Small intestine (tissue), 7 donors: ENCODE measurements at regions not wholly inside any gene's neighbourhood (a gene's known extent, or its start where the extent isn't known, plus 50 kb on each side); places are given as distances from the start of the nearest gene placed in this dataset.

Experiments used
- DNase-seq, 2 donors: peaks; one replicate each; pipeline versions ENCODE4 v3.0.0 to v3.0.0-alpha.2; 2013
- FAIRE-seq: peaks from 2 replicates; lab custom pipeline; 2012; peaks lifted over from hg19 to GRCh38; lab: Jason Lieb, UNC
- H3K27ac ChIP-seq, 3 donors: one replicate each; pipeline ENCODE4 v1.5.1; 2013; ENCODE audit warnings: low read length in 2 of 3, mild to moderate bottlenecking in 2 of 3, control low read depth in 1 of 3, inconsistent platforms in 1 of 3, low read depth in 1 of 3, moderate library complexity in 1 of 3
- H3K27me3 ChIP-seq, 3 donors: one replicate each; pipeline ENCODE4 v1.6.1; 2013; ENCODE audit warnings: low read length in 3 of 3, inconsistent platforms in 1 of 3; ENCODE audit not compliant: control insufficient read depth in 3 of 3, insufficient read depth in 3 of 3
- H3K36me3 ChIP-seq, 3 donors: one replicate each; pipeline ENCODE4 v1.6.1; 2013; ENCODE audit warnings: low read length in 3 of 3, inconsistent platforms in 1 of 3, low read depth in 1 of 3, mild to moderate bottlenecking in 1 of 3, moderate library complexity in 1 of 3; ENCODE audit not compliant: control insufficient read depth in 3 of 3, insufficient read depth in 2 of 3
- H3K4me1 ChIP-seq, 3 donors: one replicate each; pipeline ENCODE4 v1.6.1; 2013; ENCODE audit warnings: low read length in 2 of 3, inconsistent platforms in 1 of 3, low read depth in 1 of 3, mild to moderate bottlenecking in 1 of 3, moderate library complexity in 1 of 3; ENCODE audit not compliant: control insufficient read depth in 3 of 3, insufficient read depth in 2 of 3
- H3K4me3 ChIP-seq, 3 donors: one replicate each; pipeline ENCODE4 v1.5.1; 2013; ENCODE audit warnings: low read length in 3 of 3, control low read depth in 1 of 3, inconsistent platforms in 1 of 3, low read depth in 1 of 3, mild to moderate bottlenecking in 1 of 3, moderate library complexity in 1 of 3
- H3K9me3 ChIP-seq, 2 donors: one replicate each; pipeline ENCODE4 v1.6.1; 2013; ENCODE audit warnings: low read depth in 1 of 2, low read length in 1 of 2; ENCODE audit not compliant: control insufficient read depth in 2 of 2, insufficient read depth in 1 of 2
- WGBS, 3 donors: extraction: QIAGEN DNeasy Blood & Tissue Kit; methylation state at CpG; one replicate each; pipeline ENCODE4 v1.1.7; 2013; 5-methylcytosine and 5-hydroxymethylcytosine counted together
- donor health status: healthy with polysubstance abuse.
- donor health status: control.
- donor health status: control.
- donor health status: Bipolar disorder and iron deficiency.
- donor health status: healthy.

GRCh38 chr6:105921781-105922180 lies 164.4 kb upstream of the PRDM1 start:
- Histone ChIP-seq H3K9me3 (no peaks in the 10 kb centered on the region), H3K27me3 (no peaks in the 10 kb centered on the region), H3K27ac (no peak overlapping the region), H3K4me1 (no peaks in the 10 kb centered on the region), H3K36me3 (no peaks in the 10 kb centered on the region), H3K4me3 (no peak overlapping the region)
- FAIRE-seq: no peak
- 53 to 75% (median 68%) methylated on average over 3 of the region's 3 CpGs for WGBS, 3 donors
- no peak for DNase-seq

- FAIRE-seq (no peak), DNase-seq (no peak)
- no peak overlapping the region for H3K27ac ChIP-seq
- H3K27me3 ChIP-seq: no peaks in the 10 kb centered on the region
- WGBS, 3 donors: 76 to 82% (median 80%) methylated on average over 2 of the region's 2 CpGs
- no peak overlapping the region for H3K4me3 ChIP-seq
- H3K9me3 ChIP-seq: no peaks in the 10 kb centered on the region
- no peaks in the 10 kb centered on the region for H3K4me1 ChIP-seq
- no peaks in the 10 kb centered on the region for H3K36me3 ChIP-seq
Observed at GRCh38 chr6:105920071-105920470, 166.1 kb upstream of the PRDM1 start.

- H3K27ac ChIP-seq: no peak overlapping the region
- 64 to 90% (median 83%) methylated on average over 2 of the region's 2 CpGs for WGBS, 3 donors
- H3K9me3 ChIP-seq: no peaks in the 10 kb centered on the region
- no peak overlapping the region for H3K4me3 ChIP-seq
- no peak for DNase-seq
- no peaks in the 10 kb centered on the region for H3K36me3 ChIP-seq
- FAIRE-seq: no peak
- no peaks in the 10 kb centered on the region for H3K27me3 ChIP-seq
- H3K4me1 ChIP-seq: no peaks in the 10 kb centered on the region
Observed at GRCh38 chr6:105917038-105917695, 169.0 kb upstream of the PRDM1 start.

- H3K4me3 ChIP-seq: no peak overlapping the region
- H3K4me1 ChIP-seq: no peaks in the 10 kb centered on the region
- H3K36me3 ChIP-seq: no peaks in the 10 kb centered on the region
- FAIRE-seq (no peak), DNase-seq (no peak)
- WGBS, 3 donors: 30 to 58% (median 35%) methylated on average over 4 of the region's 4 CpGs
- H3K27ac ChIP-seq: no peak overlapping the region
- H3K9me3 ChIP-seq: no peaks in the 10 kb centered on the region
- H3K27me3 ChIP-seq: no peaks in the 10 kb centered on the region
Observed at GRCh38 chr6:105911106-105911629, 175.0 kb upstream of the PRDM1 start.

- FAIRE-seq (no peak), DNase-seq (no peak)
- no peaks in the 10 kb centered on the region for H3K9me3 ChIP-seq
- WGBS, 3 donors: 69 to 84% (median 81%) methylated on average over 6 of the region's 6 CpGs
- H3K4me3 ChIP-seq: no peak overlapping the region
- H3K4me1 ChIP-seq: no peaks in the 10 kb centered on the region
- no peaks in the 10 kb centered on the region for H3K27me3 ChIP-seq
- H3K36me3 ChIP-seq: no peaks in the 10 kb centered on the region
- no peak overlapping the region for H3K27ac ChIP-seq
Observed at GRCh38 chr6:105909106-105909505, 177.0 kb upstream of the PRDM1 start.

- WGBS, 3 donors: 85 to 95% (median 93%) methylated on average over 5 of the region's 5 CpGs
- Histone ChIP-seq H3K4me3 (no peak overlapping the region), H3K27ac (no peak overlapping the region), H3K36me3 (no peaks in the 10 kb centered on the region), H3K9me3 (no peaks in the 10 kb centered on the region), H3K27me3 (no peaks in the 10 kb centered on the region), H3K4me1 (no peaks in the 10 kb centered on the region)
- DNase-seq (no peak), FAIRE-seq (no peak)
Observed at GRCh38 chr6:105907991-105908390, 178.1 kb upstream of the PRDM1 start.

- no peaks in the 10 kb centered on the region for H3K9me3 ChIP-seq
- 85 to 88% (median 87%) methylated on average over 2 of the region's 2 CpGs for WGBS, 3 donors
Observed at GRCh38 chr6:105907301-105907700, 178.8 kb upstream of the PRDM1 start.

GRCh38 chr6:105902401-105903031 lies 183.6 kb upstream of the PRDM1 start:
- 76 to 91% (median 88%) methylated on average over 8 of the region's 8 CpGs for WGBS, 3 donors
- no peaks in the 10 kb centered on the region for H3K27me3 ChIP-seq
- no peak overlapping the region for H3K4me3 ChIP-seq
- FAIRE-seq (no peak), DNase-seq (no peak)
- peaks cover 0 to 9% of the 10 kb centered on the region in 2 donors for H3K9me3 ChIP-seq
- no peak overlapping the region for H3K27ac ChIP-seq
- H3K4me1 ChIP-seq: no peaks in the 10 kb centered on the region
- no peaks in the 10 kb centered on the region for H3K36me3 ChIP-seq

More at GRCh38 chr6:105907301-105907700, 178.8 kb upstream of the PRDM1 start:
- Histone ChIP-seq H3K4me1 (no peaks in the 10 kb centered on the region), H3K36me3 (no peaks in the 10 kb centered on the region), H3K4me3 (no peak overlapping the region), H3K27me3 (no peaks in the 10 kb centered on the region), H3K27ac (no peak overlapping the region)
- DNase-seq: no peak
- no peak for FAIRE-seq
